ENCODE measurements at regions not wholly inside any gene's neighbourhood (a gene's known extent, or its start where the extent isn't known, plus 50 kb on each side); places are given as distances from the start of the nearest gene placed in this dataset.

GRCh38 chr21:37974081-37974480 is 57.8 kb upstream of the KCNJ6 start:
- TF ChIP-seq EZH2 (IDR thresholded peaks at IDR 0.05; ENCODE audit: low read length, missing control alignments), result no peak
- TF ChIP-seq CTCF (conservative IDR thresholded peaks at IDR 0.05 in 1 of 2, IDR thresholded peaks at IDR 0.05 in 1 of 2; ENCODE audit: low read depth in 1 of 2, low read length in 2 of 2), result no peak

Measured in fibroblast of lung (primary cell).